ENCODE measurements at regions not wholly inside any gene's neighbourhood (a gene's known extent, or its start where the extent isn't known, plus 50 kb on each side); places are given as distances from the start of the nearest gene placed in this dataset.

DNA sequence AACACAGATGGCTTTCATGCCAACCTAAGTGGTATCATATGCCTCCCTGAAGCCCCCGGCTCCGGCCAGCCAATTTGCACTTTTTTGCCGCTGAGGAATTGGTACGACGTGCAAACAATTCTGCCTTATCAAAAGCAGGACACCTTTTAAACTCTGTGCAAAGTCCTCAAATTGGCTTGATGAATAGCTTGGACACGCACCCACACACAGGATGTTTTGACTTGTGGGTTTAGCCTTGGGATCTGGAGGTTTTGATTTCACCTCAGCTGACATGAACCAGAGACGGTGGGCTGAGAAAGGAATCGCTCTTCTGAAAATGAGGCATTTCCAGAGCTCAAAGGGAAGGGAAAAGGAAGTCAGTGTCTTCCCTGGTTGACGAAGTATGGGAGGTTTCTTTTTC is 110.8 kb upstream of the SHOX start:
- Mint-ChIP-seq H3K27me3 (ENCODE audit: insufficient read depth) (peaks cover 25% of the 10 kb centered on the region), H3K4me1 (no peaks in the 10 kb centered on the region), H3K36me3 (ENCODE audit: low read depth) (no peaks in the 10 kb centered on the region), H3K9me3 (peaks cover 7% of the 10 kb centered on the region), H3K4me3 (no peak overlapping the region), H3K27ac (no peak overlapping the region)
- H3K36me3 ChIP-seq (ENCODE audit: control insufficient read depth, insufficient read depth, low read length), result no peaks in the 10 kb centered on the region
- no peak overlapping the region for H3K4me3 ChIP-seq (ENCODE audit: low read length)
- no peak overlapping the region for H3K27ac ChIP-seq (ENCODE audit: low read depth, low read length)
- DNase-seq, result no peak
- no peak overlapping the region for H3K9ac ChIP-seq (ENCODE audit: extremely low read depth, low read length, poor library complexity, severe bottlenecking)
- TF ChIP-seq, protein P1, sequence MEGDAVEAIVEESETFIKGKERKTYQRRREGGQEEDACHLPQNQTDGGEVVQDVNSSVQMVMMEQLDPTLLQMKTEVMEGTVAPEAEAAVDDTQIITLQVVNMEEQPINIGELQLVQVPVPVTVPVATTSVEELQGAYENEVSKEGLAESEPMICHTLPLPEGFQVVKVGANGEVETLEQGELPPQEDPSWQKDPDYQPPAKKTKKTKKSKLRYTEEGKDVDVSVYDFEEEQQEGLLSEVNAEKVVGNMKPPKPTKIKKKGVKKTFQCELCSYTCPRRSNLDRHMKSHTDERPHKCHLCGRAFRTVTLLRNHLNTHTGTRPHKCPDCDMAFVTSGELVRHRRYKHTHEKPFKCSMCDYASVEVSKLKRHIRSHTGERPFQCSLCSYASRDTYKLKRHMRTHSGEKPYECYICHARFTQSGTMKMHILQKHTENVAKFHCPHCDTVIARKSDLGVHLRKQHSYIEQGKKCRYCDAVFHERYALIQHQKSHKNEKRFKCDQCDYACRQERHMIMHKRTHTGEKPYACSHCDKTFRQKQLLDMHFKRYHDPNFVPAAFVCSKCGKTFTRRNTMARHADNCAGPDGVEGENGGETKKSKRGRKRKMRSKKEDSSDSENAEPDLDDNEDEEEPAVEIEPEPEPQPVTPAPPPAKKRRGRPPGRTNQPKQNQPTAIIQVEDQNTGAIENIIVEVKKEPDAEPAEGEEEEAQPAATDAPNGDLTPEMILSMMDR (conservative IDR thresholded peaks at IDR 0.05), result no peak
- H3K27me3 ChIP-seq (ENCODE audit: control insufficient read depth, insufficient read depth, low read length, poor library complexity, severe bottlenecking), result peaks cover 10% of the 10 kb centered on the region
- no peaks in the 10 kb centered on the region for H3K9me3 ChIP-seq (ENCODE audit: control insufficient read depth, low read length)
- no peaks in the 10 kb centered on the region for H3K4me1 ChIP-seq (ENCODE audit: control insufficient read depth, insufficient read depth, low read length)
- 88 to 95% methylated on average over 6 to 9 of the region's 9 CpGs for WGBS, 2 experiments (ENCODE audit: insufficient coverage in 1 of 2, insufficient read length in 1 of 2)

DNA sequence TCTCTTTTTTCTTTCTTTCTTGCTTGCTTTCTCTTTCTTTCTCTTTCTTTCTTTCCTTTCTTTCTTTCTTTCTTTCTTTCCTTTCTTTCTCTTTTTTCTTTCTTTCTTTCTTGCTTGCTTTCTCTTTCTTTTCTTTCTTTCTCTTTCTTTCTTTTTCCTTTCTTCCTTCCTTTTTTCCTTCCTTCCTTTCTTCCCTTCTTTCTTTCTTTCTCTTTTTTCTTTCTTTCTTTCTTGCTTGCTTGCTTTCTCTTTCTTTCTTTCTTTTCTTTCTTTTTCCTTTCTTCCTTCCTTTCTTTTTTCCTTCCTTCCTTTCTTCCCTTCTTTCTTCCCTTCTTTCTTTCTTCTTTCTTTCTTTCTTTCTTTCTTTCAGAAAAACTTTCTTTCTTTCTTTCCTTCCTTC is 108.1 kb upstream of the SHOX start:
- Mint-ChIP-seq H3K4me1 (no peaks in the 10 kb centered on the region), H3K4me3 (no peak overlapping the region), H3K36me3 (ENCODE audit: low read depth) (no peaks in the 10 kb centered on the region), H3K9me3 (peaks cover 9% of the 10 kb centered on the region), H3K27me3 (ENCODE audit: insufficient read depth) (peaks cover 21% of the 10 kb centered on the region), H3K27ac (no peak overlapping the region)
- Histone ChIP-seq H3K9ac (ENCODE audit: extremely low read depth, low read length, poor library complexity, severe bottlenecking) (no peak overlapping the region), H3K4me3 (ENCODE audit: low read length) (no peak overlapping the region), H3K27me3 (ENCODE audit: control insufficient read depth, insufficient read depth, low read length, poor library complexity, severe bottlenecking) (peaks cover 8% of the 10 kb centered on the region), H3K4me1 (ENCODE audit: control insufficient read depth, insufficient read depth, low read length) (no peaks in the 10 kb centered on the region), H3K9me3 (ENCODE audit: control insufficient read depth, low read length) (peaks cover 3% of the 10 kb centered on the region), H3K27ac (ENCODE audit: low read depth, low read length) (no peak overlapping the region), H3K36me3 (ENCODE audit: control insufficient read depth, insufficient read depth, low read length) (no peaks in the 10 kb centered on the region)
- no peak for DNase-seq
- TF ChIP-seq, protein P1 (conservative IDR thresholded peaks at IDR 0.05), result no peak

DNA sequence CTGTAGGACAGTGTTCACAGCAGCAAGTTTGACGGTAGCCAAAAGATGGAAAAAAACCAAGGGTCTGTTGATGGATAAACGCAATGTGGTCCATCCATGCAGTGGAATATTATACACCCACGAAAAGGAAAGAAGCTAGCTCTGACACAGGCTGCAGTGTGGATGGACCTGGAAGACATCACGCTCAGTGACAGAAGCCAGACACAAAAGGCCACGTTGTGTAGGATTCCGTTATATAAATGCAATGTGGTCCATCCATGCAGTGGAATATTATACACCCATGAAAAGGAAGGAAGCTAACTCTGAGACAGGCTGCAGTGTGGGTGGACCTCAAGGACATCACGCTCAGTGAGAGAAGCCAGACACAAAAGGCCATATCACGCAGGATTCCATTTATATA is 105.5 kb upstream of the SHOX start:
- TF ChIP-seq, protein P1 (conservative IDR thresholded peaks at IDR 0.05), result no peak
- Mint-ChIP-seq H3K27me3 (ENCODE audit: insufficient read depth) (peaks cover 20% of the 10 kb centered on the region), H3K36me3 (ENCODE audit: low read depth) (no peaks in the 10 kb centered on the region), H3K4me1 (no peaks in the 10 kb centered on the region), H3K9me3 (peaks cover 9% of the 10 kb centered on the region), H3K27ac (no peak overlapping the region), H3K4me3 (no peak overlapping the region)
- Histone ChIP-seq H3K4me3 (ENCODE audit: low read length) (no peak overlapping the region), H3K27me3 (ENCODE audit: control insufficient read depth, insufficient read depth, low read length, poor library complexity, severe bottlenecking) (peaks cover 8% of the 10 kb centered on the region), H3K36me3 (ENCODE audit: control insufficient read depth, insufficient read depth, low read length) (no peaks in the 10 kb centered on the region), H3K27ac (ENCODE audit: low read depth, low read length) (no peak overlapping the region), H3K9ac (ENCODE audit: extremely low read depth, low read length, poor library complexity, severe bottlenecking) (no peak overlapping the region), H3K4me1 (ENCODE audit: control insufficient read depth, insufficient read depth, low read length) (no peaks in the 10 kb centered on the region), H3K9me3 (ENCODE audit: control insufficient read depth, low read length) (peaks cover 3% of the 10 kb centered on the region)
- DNase-seq, result no peak
- 86 to 91% methylated on average over 8 of the region's 8 CpGs for WGBS, 2 experiments (ENCODE audit: insufficient coverage in 1 of 2, insufficient read length in 1 of 2)

Measured in endodermal cell (in vitro differentiated cells).